ENCODE measurements at regions not wholly inside any gene's neighbourhood (a gene's known extent, or its start where the extent isn't known, plus 50 kb on each side); places are given as distances from the start of the nearest gene placed in this dataset.

DNA sequence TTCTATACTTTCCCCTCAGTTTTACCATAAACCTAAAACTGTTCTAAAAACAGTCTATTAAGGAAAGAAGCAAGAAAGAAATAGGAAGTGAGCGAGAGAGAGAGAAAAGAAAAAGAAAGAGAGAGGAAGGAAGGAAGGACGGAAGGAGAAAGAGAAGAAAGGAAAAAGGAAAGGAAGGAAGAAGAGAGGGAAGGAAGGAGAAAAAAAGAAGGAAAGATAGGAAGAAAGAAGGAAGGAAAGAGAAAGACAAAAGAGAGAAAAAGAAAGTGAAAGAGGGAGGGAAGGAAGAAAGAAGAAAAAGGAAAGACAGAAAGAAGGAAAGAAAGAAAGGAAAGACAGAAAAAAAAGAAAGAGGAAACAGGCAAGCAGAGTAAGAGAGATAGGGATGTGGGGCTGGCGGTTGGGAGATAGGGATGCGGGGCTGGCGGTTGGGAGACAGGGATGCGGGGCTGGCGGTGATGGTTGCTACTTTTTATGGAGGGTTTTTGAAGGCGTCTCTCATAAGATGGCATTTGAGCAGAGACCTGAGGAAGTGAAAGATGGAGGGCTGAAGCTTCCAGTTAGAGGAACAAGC, 70.4 kb upstream of the IRF2BP2 start:
- TF ChIP-seq FOXM1 (IDR thresholded peaks at IDR 0.05; ENCODE audit: borderline replicate concordance, low read depth) (no peak), TAF1 (IDR thresholded peaks at IDR 0.05; ENCODE audit: low read depth) (no peak), MAX (IDR thresholded peaks at IDR 0.05) (no peak), EGR1 (IDR thresholded peaks at IDR 0.05) (no peak), CREB1 (IDR thresholded peaks at IDR 0.05; ENCODE audit: low read depth) (no peak), TEAD4 (IDR thresholded peaks at IDR 0.05) (no peak), EP300 (IDR thresholded peaks at IDR 0.05; ENCODE audit: borderline replicate concordance) (no peak), ZBTB7A (IDR thresholded peaks at IDR 0.05; ENCODE audit: low read depth) (no peak), NFIC (IDR thresholded peaks at IDR 0.05) (no peak)
- TF ChIP-seq, protein P1, sequence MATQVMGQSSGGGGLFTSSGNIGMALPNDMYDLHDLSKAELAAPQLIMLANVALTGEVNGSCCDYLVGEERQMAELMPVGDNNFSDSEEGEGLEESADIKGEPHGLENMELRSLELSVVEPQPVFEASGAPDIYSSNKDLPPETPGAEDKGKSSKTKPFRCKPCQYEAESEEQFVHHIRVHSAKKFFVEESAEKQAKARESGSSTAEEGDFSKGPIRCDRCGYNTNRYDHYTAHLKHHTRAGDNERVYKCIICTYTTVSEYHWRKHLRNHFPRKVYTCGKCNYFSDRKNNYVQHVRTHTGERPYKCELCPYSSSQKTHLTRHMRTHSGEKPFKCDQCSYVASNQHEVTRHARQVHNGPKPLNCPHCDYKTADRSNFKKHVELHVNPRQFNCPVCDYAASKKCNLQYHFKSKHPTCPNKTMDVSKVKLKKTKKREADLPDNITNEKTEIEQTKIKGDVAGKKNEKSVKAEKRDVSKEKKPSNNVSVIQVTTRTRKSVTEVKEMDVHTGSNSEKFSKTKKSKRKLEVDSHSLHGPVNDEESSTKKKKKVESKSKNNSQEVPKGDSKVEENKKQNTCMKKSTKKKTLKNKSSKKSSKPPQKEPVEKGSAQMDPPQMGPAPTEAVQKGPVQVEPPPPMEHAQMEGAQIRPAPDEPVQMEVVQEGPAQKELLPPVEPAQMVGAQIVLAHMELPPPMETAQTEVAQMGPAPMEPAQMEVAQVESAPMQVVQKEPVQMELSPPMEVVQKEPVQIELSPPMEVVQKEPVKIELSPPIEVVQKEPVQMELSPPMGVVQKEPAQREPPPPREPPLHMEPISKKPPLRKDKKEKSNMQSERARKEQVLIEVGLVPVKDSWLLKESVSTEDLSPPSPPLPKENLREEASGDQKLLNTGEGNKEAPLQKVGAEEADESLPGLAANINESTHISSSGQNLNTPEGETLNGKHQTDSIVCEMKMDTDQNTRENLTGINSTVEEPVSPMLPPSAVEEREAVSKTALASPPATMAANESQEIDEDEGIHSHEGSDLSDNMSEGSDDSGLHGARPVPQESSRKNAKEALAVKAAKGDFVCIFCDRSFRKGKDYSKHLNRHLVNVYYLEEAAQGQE (IDR thresholded peaks at IDR 0.05; ENCODE audit: low read depth), result no peak
- TF ChIP-seq, protein P2, sequence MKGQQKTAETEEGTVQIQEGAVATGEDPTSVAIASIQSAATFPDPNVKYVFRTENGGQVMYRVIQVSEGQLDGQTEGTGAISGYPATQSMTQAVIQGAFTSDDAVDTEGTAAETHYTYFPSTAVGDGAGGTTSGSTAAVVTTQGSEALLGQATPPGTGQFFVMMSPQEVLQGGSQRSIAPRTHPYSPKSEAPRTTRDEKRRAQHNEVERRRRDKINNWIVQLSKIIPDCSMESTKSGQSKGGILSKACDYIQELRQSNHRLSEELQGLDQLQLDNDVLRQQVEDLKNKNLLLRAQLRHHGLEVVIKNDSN (IDR thresholded peaks at IDR 0.05), result no peak
